ENCODE measurements at regions not wholly inside any gene's neighbourhood (a gene's known extent, or its start where the extent isn't known, plus 50 kb on each side); places are given as distances from the start of the nearest gene placed in this dataset.
"Not testable (repeated sequence)": the region's sequence is repeated elsewhere in the genome, so short reads cannot be mapped to it uniquely, and the experiment has no call there.

DNA sequence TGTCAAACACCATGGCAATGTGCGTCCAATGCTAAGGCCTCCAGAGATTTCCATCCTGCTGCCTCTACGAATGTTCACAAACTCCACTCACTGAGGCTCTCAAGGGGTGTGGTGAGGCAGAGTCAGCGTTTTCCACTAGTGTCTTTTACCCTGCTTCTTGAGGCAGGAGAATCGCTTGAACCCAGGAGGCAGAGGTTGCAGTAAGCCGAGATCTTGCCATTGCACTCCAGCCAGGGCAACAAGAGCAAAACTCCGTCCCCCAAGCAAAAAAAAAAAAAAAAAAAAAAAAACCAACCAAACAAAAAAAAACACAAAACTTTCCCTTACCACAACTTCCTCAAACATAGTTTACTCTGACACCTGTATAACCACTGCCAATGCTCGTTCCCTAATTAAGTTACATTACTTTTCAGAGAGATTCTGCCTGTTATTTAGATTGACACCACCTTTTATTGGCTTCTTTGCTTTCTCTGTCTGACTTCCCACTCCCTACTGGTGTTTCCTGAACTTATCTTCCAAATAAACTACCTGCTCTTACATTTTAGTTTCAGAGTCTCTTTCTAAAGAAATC lies 102.1 kb upstream of the ZNF746 start:
- DNase-seq: no peak

GRCh38 chr7:149598721-149599308 lies 101.2 kb upstream of the ZNF746 start:
- DNase-seq: peak; percentile 9

- DNase-seq: not testable (repeated sequence)
These were observed 100.2 kb upstream of the ZNF746 start for GRCh38 chr7:149597789-149598188.

DNA sequence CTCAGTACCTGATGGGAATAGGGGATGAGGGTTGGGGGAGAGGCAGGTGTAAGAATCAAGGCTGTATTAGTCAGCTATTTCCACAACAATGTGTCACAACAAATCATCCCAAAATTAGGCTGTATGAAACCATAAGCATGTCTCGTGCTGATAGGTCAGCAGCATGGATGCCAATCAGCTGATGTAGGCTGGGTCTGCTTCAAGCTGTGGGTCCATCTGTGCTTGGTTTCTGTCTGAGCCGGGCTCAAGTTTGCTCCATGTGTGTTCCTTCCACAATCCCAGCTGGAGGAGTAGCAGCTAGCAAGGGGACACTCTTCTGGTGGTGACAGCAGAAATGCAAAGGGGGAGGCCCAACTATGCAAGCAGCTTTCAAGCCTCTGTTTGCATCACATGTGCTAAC lies 97.9 kb upstream of the ZNF746 start:
- DNase-seq: no peak

GRCh38 chr7:149595078-149595477 lies 97.5 kb upstream of the ZNF746 start:
- no peak for DNase-seq

- DNase-seq: no peak
These were observed 91.3 kb upstream of the ZNF746 start for GRCh38 chr7:149588930-149589329.

DNA sequence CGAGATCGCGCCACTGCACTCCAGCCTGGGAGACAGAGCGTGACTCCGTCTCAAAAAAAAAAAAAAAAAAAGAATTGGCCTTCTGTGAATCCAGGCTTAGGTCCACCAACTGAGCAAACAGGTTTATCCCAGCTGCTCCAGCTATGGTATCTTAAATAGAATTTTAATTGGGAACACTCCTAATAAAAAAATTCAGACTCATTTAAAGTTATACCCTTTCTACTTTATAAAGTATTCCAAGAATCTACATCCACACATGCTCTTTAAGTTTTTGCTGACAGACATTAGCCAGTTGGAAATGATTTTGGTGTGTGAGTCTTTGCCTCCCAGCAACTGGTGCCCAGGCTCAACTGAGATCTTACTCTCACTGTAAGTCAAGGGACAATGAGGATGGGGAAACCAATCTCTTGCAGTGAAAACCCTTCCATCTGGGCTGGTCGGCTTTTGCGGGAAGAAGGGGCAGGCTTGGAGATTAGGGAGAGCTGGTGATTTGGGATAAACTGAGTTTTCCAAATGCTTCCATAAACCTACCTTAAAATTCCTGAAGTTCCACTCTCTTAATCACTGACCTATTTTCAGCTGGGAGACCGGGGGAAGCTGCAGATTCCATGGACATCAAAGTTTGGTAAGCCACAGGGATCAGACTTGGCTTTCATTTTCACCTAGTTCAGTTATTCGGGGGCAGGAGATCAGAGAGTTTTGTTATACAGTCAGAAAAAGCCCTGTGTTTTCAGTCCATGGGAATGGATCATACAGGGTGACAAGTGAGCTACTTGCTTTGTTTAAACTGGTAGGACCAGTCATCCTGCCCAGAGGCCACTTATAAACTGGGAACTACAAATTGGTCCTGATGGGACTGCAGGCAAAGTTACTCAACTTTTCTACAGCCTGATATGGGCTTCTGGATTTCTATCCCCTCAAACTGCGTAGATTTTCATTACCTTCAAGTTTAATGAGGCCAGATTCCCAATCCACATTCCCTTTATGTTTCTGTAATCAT lies 89.3 kb upstream of the ZNF746 start:
- no peak for DNase-seq

DNA sequence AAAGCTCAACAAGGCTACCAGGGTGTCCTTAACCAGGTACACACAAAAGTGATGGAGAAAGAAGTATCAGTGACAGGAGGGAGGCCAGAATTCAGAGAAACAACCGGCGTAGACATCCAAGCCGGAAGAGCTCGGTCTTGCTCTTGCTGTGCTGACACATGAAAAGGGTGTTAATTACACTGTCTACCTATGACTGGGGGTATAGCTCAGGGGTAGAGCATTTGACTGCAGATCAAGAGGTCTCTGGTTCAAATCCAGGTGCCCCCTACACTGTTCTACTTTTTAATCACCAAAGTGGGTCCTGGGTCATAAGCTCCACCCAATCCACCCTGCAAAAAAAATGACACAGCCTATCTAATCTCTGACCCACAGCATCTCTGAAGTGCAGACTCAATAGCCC lies 86.9 kb upstream of the ZNF746 start:
- no peak for DNase-seq

GRCh38 chr7:149584009-149584408 lies 86.4 kb upstream of the ZNF746 start:
- no peak for DNase-seq

GRCh38 chr7:149580328-149580727 lies 82.7 kb upstream of the ZNF746 start:
- DNase-seq: no peak

DNA sequence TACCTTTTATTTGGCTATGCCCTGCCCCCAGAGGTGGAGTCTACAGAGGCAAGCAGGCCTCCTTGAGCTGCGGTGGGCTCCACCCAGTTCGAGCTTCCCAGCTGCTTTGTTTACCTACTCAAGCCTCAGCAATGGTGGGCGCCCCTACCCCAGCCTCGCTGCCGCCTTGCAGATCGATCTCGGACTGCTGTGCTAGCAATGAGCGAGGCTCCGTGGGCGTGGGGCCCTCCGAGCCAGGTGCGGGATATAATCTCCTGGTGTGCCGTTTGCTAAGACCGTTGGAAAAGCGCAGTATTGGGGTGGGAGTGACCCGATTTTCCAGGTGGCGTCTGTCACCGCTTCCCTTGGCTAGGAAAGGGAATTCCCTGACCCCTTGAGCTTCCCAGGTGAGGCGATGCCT lies 81.8 kb upstream of the ZNF746 start:
- not testable (repeated sequence) for DNase-seq

DNA sequence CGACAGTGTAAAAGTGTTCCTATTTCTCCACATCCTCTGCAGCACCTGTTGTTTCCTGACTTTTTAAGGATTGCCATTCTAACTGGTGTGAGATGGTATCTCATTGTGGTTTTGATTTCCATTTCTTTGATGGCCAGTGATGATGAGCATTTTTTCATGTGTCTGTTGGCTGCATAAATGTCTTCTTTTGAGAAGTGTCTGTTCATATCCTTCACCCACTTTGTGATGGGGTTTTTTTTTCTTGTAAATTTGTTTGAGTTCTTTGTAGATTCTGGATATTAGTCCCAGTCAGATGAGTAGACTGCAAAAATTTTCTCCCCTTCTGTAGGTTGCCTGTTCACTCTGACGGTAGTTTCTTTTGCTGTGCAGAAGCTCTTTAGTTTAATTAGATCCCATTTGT lies 76.8 kb upstream of the ZNF746 start:
- not testable (repeated sequence) for DNase-seq

GRCh38 chr7:149573519-149573918 lies 75.9 kb upstream of the ZNF746 start:
- no peak for DNase-seq

- DNase-seq: not testable (repeated sequence)
These were observed 75.3 kb upstream of the ZNF746 start for GRCh38 chr7:149572920-149573319.

- DNase-seq: no peak
These were observed 73.2 kb upstream of the ZNF746 start for GRCh38 chr7:149570784-149571183.

GRCh38 chr7:149569726-149570422 lies 72.3 kb upstream of the ZNF746 start:
- no peak for DNase-seq

DNA sequence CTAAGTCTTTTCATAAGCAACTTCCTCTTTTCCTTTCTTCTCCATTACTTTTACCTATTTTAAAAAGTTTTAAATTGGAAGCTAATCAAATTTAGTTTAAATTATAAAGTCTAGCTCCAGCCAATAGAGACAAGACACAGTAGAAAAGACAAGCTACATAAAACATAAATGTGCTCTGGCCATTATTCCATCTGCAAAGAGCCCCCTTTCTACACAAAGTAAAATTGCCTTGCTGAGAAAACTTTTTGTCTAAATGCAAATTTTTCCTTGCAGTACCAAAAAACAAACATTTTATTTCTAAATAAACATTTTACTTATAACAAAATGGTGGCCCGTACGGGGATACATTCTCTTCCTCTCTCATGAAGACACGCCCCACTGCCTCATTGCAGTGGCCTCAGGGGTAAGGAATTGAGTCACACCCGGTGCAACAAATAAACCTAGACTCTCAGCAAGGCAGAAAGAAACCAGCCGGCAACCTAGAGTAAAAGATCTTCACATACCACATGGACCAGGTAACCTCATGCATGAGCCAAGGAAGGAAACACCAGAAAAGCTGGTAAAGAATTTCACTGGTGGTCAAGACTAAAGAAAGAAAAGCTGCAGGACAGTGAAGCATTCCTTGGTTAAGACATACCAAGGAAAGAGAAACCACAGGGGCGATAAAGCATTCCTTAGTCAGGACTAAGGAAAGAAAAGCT lies 71.6 kb upstream of the ZNF746 start:
- no peak for DNase-seq

GRCh38 chr7:149568218-149568617 lies 70.6 kb upstream of the ZNF746 start:
- no peak for DNase-seq

GRCh38 chr7:149566103-149566502 lies 68.5 kb upstream of the ZNF746 start:
- no peak for DNase-seq

DNA sequence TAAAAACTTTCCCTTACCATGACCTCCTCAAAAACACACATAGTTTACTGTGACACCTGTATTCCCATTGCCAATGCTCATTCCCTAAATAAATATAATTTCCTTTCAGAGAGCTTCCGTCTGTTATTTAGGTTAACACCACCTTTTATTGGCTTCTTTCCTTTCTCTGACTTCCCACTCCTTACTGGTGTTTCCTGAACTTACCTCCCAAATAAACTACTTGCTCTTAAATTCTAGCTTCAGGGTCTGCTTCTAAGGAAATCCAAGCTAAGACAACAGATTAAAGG lies 67.4 kb upstream of the ZNF746 start:
- no peak for DNase-seq

GRCh38 chr7:149564340-149565095 lies 66.9 kb upstream of the ZNF746 start:
- DNase-seq: no peak

GRCh38 chr7:149562602-149563001 lies 65.0 kb upstream of the ZNF746 start:
- DNase-seq: no peak
